ENCODE measurements at regions not wholly inside any gene's neighbourhood (a gene's known extent, or its start where the extent isn't known, plus 50 kb on each side); places are given as distances from the start of the nearest gene placed in this dataset.

- no peak for TF ChIP-seq CTCF (IDR thresholded peaks at IDR 0.05; ENCODE audit: low read depth, low read length)
- peak; percentile 83 to 97 for DNase-seq (ENCODE audit: low read depth in 2 of 2)
Measured at GRCh38 chr4:100738196-100739165, 220.7 kb upstream of the EMCN start.

DNA sequence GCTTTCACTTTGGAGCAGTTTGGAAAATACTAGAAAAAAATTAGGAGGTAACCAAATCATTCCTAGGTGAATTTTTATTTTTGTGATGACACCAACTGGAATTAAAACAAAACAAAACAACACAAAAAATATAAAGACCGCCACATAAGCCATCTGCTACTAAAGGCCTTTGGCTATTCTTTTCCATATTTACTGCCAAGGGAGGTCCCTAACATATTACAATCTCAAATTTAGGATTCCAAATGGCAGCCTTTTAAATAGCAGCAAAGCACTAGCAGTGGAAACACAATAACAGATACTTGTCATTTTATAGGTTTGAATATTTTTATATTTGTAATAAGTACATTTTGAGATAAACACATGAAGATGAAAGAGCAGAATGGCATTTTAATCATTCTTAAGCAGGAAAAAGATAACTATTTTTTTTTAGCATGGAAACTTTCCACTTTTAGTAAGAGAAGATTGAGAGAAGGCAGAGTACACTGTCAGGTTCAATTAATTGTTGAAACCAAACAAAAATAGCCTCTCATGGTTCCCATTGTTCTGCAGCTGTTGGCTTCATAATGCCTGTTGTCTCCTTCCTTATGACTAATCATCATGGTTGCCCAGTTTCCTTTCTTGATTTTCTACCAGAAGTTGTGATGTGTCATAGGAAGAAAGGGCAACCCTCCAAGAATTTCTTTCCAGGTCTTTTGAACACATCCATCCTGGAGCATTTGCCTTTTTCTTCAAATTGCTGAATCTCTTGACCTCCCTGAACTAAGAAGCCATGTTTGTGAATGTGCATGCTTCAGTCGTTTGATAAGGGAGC, 219.0 kb upstream of the EMCN start:
- DNase-seq (ENCODE audit: low read depth in 2 of 2) = peak; percentile 92 to 94
- no peak for TF ChIP-seq CTCF (IDR thresholded peaks at IDR 0.05; ENCODE audit: low read depth, low read length)
- H3K4me3 ChIP-seq (replicated peaks in 1 of 2; ENCODE audit: low read depth in 2 of 2, low read length in 2 of 2) = no peak overlapping the region

More at GRCh38 chr4:100738196-100739165, 220.7 kb upstream of the EMCN start:
- H3K4me3 ChIP-seq (replicated peaks in 1 of 2; ENCODE audit: low read depth in 2 of 2, low read length in 2 of 2) = no peak overlapping the region

GRCh38 chr4:100728861-100729260, 211.0 kb upstream of the EMCN start:
- DNase-seq (ENCODE audit: low read depth in 2 of 2) = no peak
- TF ChIP-seq CTCF (IDR thresholded peaks at IDR 0.05; ENCODE audit: low read depth, low read length) = no peak
- H3K4me3 ChIP-seq (replicated peaks in 1 of 2; ENCODE audit: low read depth in 2 of 2, low read length in 2 of 2) = no peak overlapping the region

- no peak for DNase-seq (ENCODE audit: low read depth in 2 of 2)
- no peak for TF ChIP-seq CTCF (IDR thresholded peaks at IDR 0.05; ENCODE audit: low read depth, low read length)
- no peak overlapping the region for H3K4me3 ChIP-seq (replicated peaks in 1 of 2; ENCODE audit: low read depth in 2 of 2, low read length in 2 of 2)
Measured at GRCh38 chr4:100722866-100723459, 205.1 kb upstream of the EMCN start.

DNA sequence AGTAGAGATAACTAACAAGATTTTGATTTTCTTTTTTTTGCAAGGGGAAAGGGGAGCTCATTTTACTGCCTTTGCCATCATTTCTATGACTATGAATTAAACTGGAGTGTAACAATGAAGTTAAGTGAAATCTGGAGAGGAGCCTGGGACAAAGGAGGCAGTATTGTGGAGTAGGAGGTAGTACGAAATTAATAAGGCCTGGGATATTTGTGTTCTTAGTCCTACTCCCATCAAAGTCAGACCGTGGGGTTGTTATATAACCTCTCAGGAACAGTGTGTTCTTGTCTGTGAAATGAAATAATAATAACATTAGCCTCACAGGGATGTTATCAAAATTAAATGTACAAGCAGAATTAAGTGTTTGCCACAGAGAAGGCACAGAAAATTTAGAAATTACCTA, 204.3 kb upstream of the EMCN start:
- DNase-seq (ENCODE audit: low read depth in 2 of 2) = no peak
- no peak for TF ChIP-seq CTCF (IDR thresholded peaks at IDR 0.05; ENCODE audit: low read depth, low read length)
- H3K4me3 ChIP-seq (replicated peaks in 1 of 2; ENCODE audit: low read depth in 2 of 2, low read length in 2 of 2) = no peak overlapping the region

DNA sequence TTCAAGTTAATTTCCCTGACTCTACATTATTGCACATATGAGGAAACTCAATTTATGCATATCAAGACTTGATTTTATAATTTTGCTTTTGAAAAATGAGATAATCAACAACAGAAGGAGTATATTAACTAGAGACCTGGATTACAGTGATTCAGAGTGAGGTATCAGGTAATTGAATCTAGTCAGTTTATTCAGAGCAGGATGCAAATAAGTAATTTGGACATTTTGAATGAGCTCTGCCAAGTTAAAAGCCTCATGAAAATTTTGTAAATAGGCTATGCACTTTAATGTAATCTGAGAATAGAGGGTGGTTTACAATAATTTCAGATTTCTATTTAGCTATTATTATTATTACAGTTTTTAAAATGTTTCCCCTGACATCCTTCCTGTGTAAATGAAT, 203.7 kb upstream of the EMCN start:
- no peak for DNase-seq (ENCODE audit: low read depth in 2 of 2)
- TF ChIP-seq CTCF (IDR thresholded peaks at IDR 0.05; ENCODE audit: low read depth, low read length) = no peak
- H3K4me3 ChIP-seq (replicated peaks in 1 of 2; ENCODE audit: low read depth in 2 of 2, low read length in 2 of 2) = no peak overlapping the region

Data from cardiac fibroblast (primary cell).